ENCODE measurements at regions not wholly inside any gene's neighbourhood (a gene's known extent, or its start where the extent isn't known, plus 50 kb on each side); places are given as distances from the start of the nearest gene placed in this dataset.

GRCh38 chr4:160403081-160403480 lies 1300.2 kb downstream of the RAPGEF2 start:
- H3K27ac Mint-ChIP-seq (ENCODE audit: unreplicated experiment), result no peak overlapping the region
- no peak overlapping the region for H3K4me3 Mint-ChIP-seq (ENCODE audit: unreplicated experiment)
- no peak for DNase-seq (ENCODE audit: low spot score)
- H3K9me3 Mint-ChIP-seq (ENCODE audit: low read depth), result peaks cover 3% of the 10 kb centered on the region
- H3K27me3 Mint-ChIP-seq (ENCODE audit: low read depth), result no peaks in the 10 kb centered on the region
- H3K4me1 Mint-ChIP-seq (ENCODE audit: low read depth), result peaks cover 28% of the 10 kb centered on the region
- H3K36me3 Mint-ChIP-seq (ENCODE audit: low read depth), result no peaks in the 10 kb centered on the region
- TF ChIP-seq, protein P1, sequence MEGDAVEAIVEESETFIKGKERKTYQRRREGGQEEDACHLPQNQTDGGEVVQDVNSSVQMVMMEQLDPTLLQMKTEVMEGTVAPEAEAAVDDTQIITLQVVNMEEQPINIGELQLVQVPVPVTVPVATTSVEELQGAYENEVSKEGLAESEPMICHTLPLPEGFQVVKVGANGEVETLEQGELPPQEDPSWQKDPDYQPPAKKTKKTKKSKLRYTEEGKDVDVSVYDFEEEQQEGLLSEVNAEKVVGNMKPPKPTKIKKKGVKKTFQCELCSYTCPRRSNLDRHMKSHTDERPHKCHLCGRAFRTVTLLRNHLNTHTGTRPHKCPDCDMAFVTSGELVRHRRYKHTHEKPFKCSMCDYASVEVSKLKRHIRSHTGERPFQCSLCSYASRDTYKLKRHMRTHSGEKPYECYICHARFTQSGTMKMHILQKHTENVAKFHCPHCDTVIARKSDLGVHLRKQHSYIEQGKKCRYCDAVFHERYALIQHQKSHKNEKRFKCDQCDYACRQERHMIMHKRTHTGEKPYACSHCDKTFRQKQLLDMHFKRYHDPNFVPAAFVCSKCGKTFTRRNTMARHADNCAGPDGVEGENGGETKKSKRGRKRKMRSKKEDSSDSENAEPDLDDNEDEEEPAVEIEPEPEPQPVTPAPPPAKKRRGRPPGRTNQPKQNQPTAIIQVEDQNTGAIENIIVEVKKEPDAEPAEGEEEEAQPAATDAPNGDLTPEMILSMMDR (IDR thresholded peaks at IDR 0.05), result no peak

DNA sequence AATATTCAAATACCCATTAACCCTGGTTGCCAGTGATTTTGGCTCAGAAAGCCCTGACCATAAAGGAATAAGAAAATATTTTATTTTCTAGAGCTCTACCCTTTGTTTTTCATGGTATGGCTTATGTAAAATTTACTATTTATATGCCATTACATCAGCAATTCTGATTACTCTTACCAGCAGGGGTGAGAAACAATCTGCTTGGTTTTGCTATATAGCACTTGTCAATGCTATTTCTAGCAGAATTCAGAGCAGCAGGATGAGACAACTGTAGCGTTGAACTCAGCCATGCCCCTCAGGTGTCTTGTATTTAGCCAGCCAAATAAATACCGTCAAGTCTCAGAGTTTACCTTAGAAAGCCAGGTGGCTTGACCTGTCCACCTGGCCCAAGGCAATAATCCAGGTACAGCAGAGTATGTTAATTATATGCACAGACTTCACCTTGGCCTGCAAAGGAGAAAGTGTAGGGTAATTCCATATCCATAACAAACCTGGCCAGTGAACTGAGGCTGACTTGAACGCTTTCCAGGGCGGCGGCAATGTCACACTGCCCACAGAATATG lies 1303.5 kb downstream of the RAPGEF2 start:
- DNase-seq (ENCODE audit: low spot score), result no peak
- Mint-ChIP-seq H3K4me1 (ENCODE audit: low read depth) (peaks cover 14% of the 10 kb centered on the region), H3K27ac (ENCODE audit: unreplicated experiment) (no peak overlapping the region), H3K4me3 (ENCODE audit: unreplicated experiment) (no peak overlapping the region), H3K36me3 (ENCODE audit: low read depth) (no peaks in the 10 kb centered on the region), H3K27me3 (ENCODE audit: low read depth) (no peaks in the 10 kb centered on the region), H3K9me3 (ENCODE audit: low read depth) (no peaks in the 10 kb centered on the region)
- TF ChIP-seq, protein P1 (IDR thresholded peaks at IDR 0.05), result no peak

GRCh38 chr4:160414496-160414895 lies 1311.6 kb downstream of the RAPGEF2 start:
- H3K9me3 Mint-ChIP-seq (ENCODE audit: low read depth), result no peaks in the 10 kb centered on the region
- H3K36me3 Mint-ChIP-seq (ENCODE audit: low read depth), result no peaks in the 10 kb centered on the region
- no peak for DNase-seq (ENCODE audit: low spot score)
- H3K27me3 Mint-ChIP-seq (ENCODE audit: low read depth), result no peaks in the 10 kb centered on the region
- H3K27ac Mint-ChIP-seq (ENCODE audit: unreplicated experiment), result no peak overlapping the region
- no peak overlapping the region for H3K4me3 Mint-ChIP-seq (ENCODE audit: unreplicated experiment)
- H3K4me1 Mint-ChIP-seq (ENCODE audit: low read depth), result peaks cover 3% of the 10 kb centered on the region
- TF ChIP-seq, protein P1 (IDR thresholded peaks at IDR 0.05), result no peak

- Mint-ChIP-seq H3K36me3 (ENCODE audit: low read depth) (peaks cover 2% of the 10 kb centered on the region), H3K27ac (ENCODE audit: unreplicated experiment) (no peak overlapping the region), H3K4me3 (ENCODE audit: unreplicated experiment) (no peak overlapping the region), H3K4me1 (ENCODE audit: low read depth) (no peaks in the 10 kb centered on the region), H3K9me3 (ENCODE audit: low read depth) (peaks cover 5% of the 10 kb centered on the region), H3K27me3 (ENCODE audit: low read depth) (no peaks in the 10 kb centered on the region)
- TF ChIP-seq, protein P1 (IDR thresholded peaks at IDR 0.05), result no peak
- DNase-seq (ENCODE audit: low spot score), result no peak
Observed at GRCh38 chr4:160423879-160424451, 1321.1 kb downstream of the RAPGEF2 start.

DNA sequence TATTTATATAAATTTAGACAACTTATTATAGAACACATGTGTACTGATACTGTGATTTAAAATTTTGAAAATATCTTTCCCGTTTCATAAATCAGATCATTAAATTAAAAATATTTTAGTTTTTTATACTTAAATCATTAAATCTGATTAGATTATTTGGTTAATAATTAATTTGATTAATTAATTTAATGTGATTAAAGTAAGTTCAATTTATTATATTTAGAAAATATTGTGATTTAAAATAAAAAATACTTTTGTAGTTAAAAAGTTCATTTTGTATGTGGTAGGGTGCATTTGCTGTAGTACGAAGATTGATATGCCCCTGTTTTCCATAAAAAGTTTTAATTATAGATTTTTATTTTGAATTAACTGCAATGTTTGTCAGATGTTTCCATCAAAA lies 1323.4 kb downstream of the RAPGEF2 start:
- Mint-ChIP-seq H3K4me3 (ENCODE audit: unreplicated experiment) (no peak overlapping the region), H3K9me3 (ENCODE audit: low read depth) (peaks cover 11% of the 10 kb centered on the region), H3K36me3 (ENCODE audit: low read depth) (peaks cover 8% of the 10 kb centered on the region), H3K27ac (ENCODE audit: unreplicated experiment) (no peak overlapping the region), H3K4me1 (ENCODE audit: low read depth) (no peaks in the 10 kb centered on the region), H3K27me3 (ENCODE audit: low read depth) (no peaks in the 10 kb centered on the region)
- TF ChIP-seq, protein P1 (IDR thresholded peaks at IDR 0.05), result no peak
- DNase-seq (ENCODE audit: low spot score), result no peak
